NB4 (cell line): ENCODE measurements at regions not wholly inside any gene's neighbourhood (a gene's known extent, or its start where the extent isn't known, plus 50 kb on each side); places are given as distances from the start of the nearest gene placed in this dataset.

Experiments
- CTCF ChIP-seq: IDR thresholded peaks from one replicate; pipeline ENCODE4 v1.5.1; 2012; ENCODE audit warnings: low read depth, low read length
- MAX ChIP-seq: IDR thresholded peaks from 2 replicates; pipeline ENCODE4 v1.6.1; 2011; ENCODE audit warnings: low read depth, low read length
- POLR2A ChIP-seq: IDR thresholded peaks from 2 replicates; pipeline ENCODE4 v1.6.1; 2011; ENCODE audit warnings: mild to moderate bottlenecking; ENCODE audit not compliant: insufficient read length; ENCODE audit errors: extremely low read depth

GRCh38 chr16:60074378-60074777 is 1340.3 kb upstream of the GOT2 start:
- no peak for TF ChIP-seq CTCF
- TF ChIP-seq POLR2A = no peak
- no peak for TF ChIP-seq MAX
